Muscle layer of duodenum (tissue), 2 donors: ENCODE measurements at regions not wholly inside any gene's neighbourhood (a gene's known extent, or its start where the extent isn't known, plus 50 kb on each side); places are given as distances from the start of the nearest gene placed in this dataset.

Source experiments
- H3K27ac ChIP-seq: one replicate; pipeline ENCODE4 v1.7.0; 2013; ENCODE audit warnings: mild to moderate bottlenecking, low read length
- H3K27me3 ChIP-seq: one replicate; pipeline ENCODE4 v1.7.0; 2013; ENCODE audit warnings: low read depth, mild to moderate bottlenecking, control low read depth, low read length
- H3K36me3 ChIP-seq, 2 donors: one replicate each; pipeline ENCODE4 v1.7.0; 2013; ENCODE audit warnings: low read length in 2 of 2, control low read depth in 1 of 2, mild to moderate bottlenecking in 1 of 2; ENCODE audit not compliant: insufficient read depth in 2 of 2, control insufficient read depth in 1 of 2
- H3K4me1 ChIP-seq, 2 donors: one replicate each; pipeline ENCODE4 v1.7.0; 2013; ENCODE audit warnings: low read length in 2 of 2, mild to moderate bottlenecking in 2 of 2, control low read depth in 1 of 2, moderate library complexity in 1 of 2; ENCODE audit not compliant: insufficient read depth in 2 of 2, control insufficient read depth in 1 of 2
- H3K4me3 ChIP-seq, 2 donors: one replicate each; pipeline ENCODE4 v1.7.0; 2013; ENCODE audit warnings: low read length in 2 of 2, low read depth in 1 of 2, mild to moderate bottlenecking in 1 of 2
- H3K9me3 ChIP-seq, 2 donors: one replicate each; pipeline ENCODE4 v1.7.0; 2013; ENCODE audit warnings: low read length in 2 of 2, control low read depth in 1 of 2, mild to moderate bottlenecking in 1 of 2; ENCODE audit not compliant: control insufficient read depth in 1 of 2
- donor health status: healthy.

DNA sequence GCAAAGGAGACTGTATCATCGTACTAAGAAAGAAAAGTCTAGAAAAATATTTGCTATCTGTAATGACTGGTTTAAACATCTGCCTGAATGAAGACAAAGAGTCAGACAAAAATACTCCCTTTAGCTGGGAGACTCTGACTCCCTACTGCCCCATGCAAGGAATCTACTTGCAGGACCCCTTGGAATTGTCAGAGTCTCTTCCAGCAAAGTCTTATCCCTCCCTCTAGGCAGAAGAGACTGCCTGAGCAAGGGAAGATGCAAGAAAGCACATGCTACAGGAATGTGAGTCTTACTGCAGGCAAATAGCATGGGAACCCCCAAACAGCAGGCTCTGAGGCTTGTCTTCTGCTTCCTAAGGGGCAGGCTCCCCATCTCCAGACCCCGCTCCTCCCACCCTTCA is 154.0 kb downstream of the KCNA5 start:
- no peaks in the 10 kb centered on the region for H3K9me3 ChIP-seq
- H3K4me1 ChIP-seq, result no peaks in the 10 kb centered on the region
- H3K27ac ChIP-seq, result no peak overlapping the region
- no peaks in the 10 kb centered on the region for H3K27me3 ChIP-seq
- no peaks in the 10 kb centered on the region for H3K36me3 ChIP-seq
- no peak overlapping the region for H3K4me3 ChIP-seq

DNA sequence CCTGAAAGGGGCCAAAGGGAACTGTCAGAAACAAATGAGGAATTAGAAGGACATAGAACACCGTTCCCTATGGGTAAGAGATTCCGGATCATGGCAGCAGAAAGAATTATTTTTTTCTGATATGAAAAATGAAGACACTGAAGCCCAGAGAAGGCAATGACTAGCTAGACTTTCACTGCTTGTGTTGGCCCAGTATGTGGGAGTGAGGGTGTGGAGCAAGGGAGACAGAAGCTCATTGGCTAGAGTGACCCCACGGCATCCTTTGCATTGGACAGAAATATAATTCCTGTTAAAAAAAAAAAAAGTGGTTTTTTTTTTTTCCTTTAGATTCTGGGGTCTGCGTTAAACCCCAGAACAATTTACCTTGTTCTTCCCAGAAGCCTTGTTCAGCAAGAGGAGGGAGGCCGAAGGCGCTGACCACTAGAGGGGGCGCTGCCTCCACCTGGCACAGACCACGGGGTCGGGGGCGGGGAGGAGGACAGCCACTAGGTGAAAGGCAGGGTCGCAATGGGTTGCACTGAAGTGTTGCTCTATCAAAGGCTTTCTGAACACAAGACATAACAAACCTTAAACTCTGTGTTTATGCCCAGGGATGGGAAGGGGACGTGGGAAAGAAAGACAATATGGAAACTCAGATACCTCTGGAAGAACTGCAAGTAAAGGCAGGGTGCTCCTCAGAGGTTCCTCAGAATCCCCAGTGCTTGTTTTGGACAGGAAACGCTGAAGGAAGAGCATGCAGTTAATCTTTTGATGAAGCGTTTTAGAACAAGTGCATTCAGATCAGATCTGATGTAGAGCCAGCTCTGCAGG is 156.8 kb downstream of the KCNA5 start:
- H3K9me3 ChIP-seq, result no peaks in the 10 kb centered on the region
- no peaks in the 10 kb centered on the region for H3K27me3 ChIP-seq
- no peak overlapping the region for H3K27ac ChIP-seq
- no peaks in the 10 kb centered on the region for H3K36me3 ChIP-seq
- H3K4me1 ChIP-seq, result no peaks in the 10 kb centered on the region
- no peak overlapping the region for H3K4me3 ChIP-seq

DNA sequence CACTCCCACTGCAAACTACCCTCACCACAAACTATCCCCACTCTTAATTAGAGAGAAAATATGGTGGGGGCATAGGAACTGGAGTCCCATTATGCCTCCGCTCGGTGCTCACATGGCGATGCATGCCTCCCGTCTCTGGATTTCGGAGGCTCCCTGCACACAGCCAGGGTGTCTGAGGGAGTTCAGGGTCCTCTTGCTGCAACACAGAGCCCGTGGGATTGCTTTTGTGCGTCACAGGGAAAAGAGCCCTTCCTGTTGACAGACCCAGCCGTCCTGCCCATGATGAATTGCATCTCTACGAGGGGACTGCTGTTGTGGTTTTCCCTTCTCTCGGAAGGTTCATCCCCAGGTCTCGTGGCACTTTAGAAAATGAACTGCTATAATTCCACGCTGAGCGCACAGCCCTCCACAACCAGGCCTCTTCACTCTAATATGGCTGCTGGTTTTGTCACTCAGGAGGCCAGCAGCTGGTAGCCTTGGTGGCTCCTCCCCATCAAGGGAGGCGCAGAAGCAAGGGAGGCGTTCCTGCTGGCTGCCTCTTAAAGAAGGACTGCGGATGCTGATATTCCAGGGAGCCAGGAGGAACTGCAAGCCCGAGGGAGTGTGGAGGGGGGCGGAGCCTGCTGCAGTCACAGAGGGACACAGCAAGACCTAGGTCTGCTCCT is 158.0 kb downstream of the KCNA5 start:
- Histone ChIP-seq H3K27ac (no peak overlapping the region), H3K27me3 (no peaks in the 10 kb centered on the region), H3K4me3 (no peak overlapping the region), H3K9me3 (no peaks in the 10 kb centered on the region), H3K36me3 (no peaks in the 10 kb centered on the region), H3K4me1 (no peaks in the 10 kb centered on the region)

DNA sequence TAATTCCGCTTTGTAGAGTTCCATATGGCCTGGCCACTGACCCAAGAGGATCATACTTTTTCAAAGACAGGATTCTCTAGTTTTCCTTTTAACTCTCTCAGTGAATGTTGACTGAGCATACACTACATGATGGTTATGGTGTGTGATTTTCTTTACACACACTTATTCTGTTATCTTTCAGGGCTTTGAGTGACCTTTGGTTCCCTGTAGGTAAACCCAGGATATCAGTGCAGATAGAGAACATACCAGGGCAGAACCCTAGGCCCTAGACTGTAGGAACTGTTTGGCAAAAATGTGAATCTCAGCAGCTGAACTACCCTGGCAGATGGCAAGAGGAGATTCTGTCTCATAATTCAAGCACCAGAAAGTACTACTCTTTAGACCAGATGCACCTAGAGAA is 159.6 kb downstream of the KCNA5 start:
- H3K36me3 ChIP-seq, result no peaks in the 10 kb centered on the region
- H3K9me3 ChIP-seq, result no peaks in the 10 kb centered on the region
- H3K27ac ChIP-seq, result no peak overlapping the region
- H3K4me3 ChIP-seq, result no peak overlapping the region
- H3K27me3 ChIP-seq, result no peaks in the 10 kb centered on the region
- no peaks in the 10 kb centered on the region for H3K4me1 ChIP-seq

DNA sequence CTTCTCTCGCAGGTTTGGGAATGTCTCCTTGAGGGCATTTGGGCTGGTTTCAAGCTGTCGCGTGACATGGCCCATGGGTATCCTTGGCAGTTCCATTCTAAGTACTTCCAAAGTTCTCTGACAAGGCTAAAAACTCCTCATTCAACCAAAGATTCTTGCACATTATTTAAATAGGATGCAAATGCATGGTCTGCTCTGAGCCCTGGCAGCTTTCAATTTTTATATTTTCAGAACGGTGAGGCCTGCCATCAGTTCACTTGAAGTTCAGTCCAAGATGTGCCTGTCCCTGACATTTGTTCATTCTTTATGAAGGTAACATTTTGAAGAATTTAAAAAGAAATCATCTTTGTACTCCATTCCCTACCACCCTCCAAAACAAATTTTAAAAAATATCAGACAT is 160.0 kb downstream of the KCNA5 start:
- Histone ChIP-seq H3K27me3 (no peaks in the 10 kb centered on the region), H3K27ac (no peak overlapping the region), H3K4me1 (no peaks in the 10 kb centered on the region), H3K9me3 (no peaks in the 10 kb centered on the region), H3K36me3 (no peaks in the 10 kb centered on the region), H3K4me3 (no peak overlapping the region)

DNA sequence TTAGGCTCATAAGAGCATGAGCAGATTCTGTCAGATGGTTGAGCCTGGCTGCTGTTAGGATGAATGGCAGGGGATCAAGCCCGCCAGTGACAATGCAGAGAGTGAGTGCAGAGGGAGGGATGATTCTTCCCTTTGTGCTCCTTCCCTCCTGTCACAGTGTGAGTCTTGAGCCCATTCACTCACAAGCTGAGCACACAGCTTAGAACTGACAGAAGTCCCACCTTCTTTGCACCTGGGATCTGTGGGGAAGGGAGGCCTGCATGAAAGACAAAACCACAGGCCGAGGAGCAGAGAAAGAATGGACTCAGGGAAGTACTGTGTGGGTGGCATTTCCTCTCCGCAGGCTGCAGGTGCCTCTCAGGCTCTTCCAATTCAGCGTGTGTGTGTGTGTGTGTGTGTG is 160.6 kb downstream of the KCNA5 start:
- Histone ChIP-seq H3K9me3 (no peaks in the 10 kb centered on the region), H3K27ac (no peak overlapping the region), H3K36me3 (no peaks in the 10 kb centered on the region), H3K4me1 (no peaks in the 10 kb centered on the region), H3K27me3 (no peaks in the 10 kb centered on the region), H3K4me3 (no peak overlapping the region)

DNA sequence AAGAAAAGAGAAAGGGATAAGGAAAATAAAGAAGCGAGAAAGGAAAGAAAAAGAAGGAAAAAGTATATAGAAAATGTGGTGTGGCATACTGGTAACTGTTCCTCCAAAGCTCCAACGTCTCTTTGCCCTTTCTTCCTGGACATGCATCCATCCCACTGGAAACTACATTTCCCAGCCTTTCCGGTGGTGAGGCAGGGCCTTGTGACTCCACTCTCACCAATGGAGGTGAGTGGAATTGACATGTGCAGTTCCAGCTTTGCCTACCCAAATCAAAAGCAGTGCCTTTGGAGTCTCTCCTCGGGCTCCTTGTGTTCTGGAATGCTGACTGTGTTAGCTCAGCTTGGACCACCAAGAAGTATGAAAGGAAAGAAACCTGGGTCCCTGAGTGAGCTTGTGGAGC is 161.2 kb downstream of the KCNA5 start:
- no peaks in the 10 kb centered on the region for H3K36me3 ChIP-seq
- H3K27ac ChIP-seq, result no peak overlapping the region
- H3K4me3 ChIP-seq, result no peak overlapping the region
- no peaks in the 10 kb centered on the region for H3K27me3 ChIP-seq
- no peaks in the 10 kb centered on the region for H3K4me1 ChIP-seq
- H3K9me3 ChIP-seq, result no peaks in the 10 kb centered on the region

DNA sequence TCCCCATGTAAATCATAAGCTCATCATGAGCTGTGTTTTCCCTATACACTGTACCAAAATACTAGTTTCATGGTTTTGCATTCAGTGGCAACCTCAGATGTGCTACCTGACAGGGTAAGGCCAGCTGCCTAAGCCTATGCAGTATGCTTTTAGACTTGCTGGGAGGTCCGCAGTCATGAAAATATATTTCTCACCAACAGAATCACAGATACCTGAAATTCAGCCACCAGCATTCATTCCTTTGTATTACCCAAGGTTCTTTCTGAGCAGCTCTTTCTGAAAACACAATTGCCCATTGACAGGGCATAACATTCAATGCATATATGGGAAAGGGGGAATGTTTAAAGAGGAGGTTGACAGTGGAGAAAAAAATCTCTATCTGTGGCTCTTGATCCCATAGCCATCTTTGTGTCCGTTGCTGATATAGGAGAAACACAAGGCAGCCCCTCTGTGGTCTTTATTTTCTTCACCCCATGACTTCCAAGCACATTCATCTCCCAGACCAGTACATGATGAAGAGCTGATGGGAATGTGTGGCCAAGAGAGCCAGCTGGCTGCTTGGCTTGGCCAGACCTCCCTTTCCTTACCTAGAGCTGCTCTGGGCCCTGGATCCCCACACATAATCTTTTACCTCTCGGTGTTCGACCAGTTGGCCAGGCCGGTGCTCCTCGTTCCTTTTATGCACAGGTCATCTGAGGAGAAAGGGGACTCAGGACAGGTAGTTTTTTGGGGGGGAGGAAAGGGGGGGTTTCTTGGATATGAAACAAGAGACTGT is 162.9 kb downstream of the KCNA5 start:
- Histone ChIP-seq H3K4me3 (no peak overlapping the region), H3K4me1 (no peaks in the 10 kb centered on the region), H3K9me3 (no peaks in the 10 kb centered on the region), H3K27me3 (no peaks in the 10 kb centered on the region), H3K36me3 (no peaks in the 10 kb centered on the region), H3K27ac (no peak overlapping the region)

DNA sequence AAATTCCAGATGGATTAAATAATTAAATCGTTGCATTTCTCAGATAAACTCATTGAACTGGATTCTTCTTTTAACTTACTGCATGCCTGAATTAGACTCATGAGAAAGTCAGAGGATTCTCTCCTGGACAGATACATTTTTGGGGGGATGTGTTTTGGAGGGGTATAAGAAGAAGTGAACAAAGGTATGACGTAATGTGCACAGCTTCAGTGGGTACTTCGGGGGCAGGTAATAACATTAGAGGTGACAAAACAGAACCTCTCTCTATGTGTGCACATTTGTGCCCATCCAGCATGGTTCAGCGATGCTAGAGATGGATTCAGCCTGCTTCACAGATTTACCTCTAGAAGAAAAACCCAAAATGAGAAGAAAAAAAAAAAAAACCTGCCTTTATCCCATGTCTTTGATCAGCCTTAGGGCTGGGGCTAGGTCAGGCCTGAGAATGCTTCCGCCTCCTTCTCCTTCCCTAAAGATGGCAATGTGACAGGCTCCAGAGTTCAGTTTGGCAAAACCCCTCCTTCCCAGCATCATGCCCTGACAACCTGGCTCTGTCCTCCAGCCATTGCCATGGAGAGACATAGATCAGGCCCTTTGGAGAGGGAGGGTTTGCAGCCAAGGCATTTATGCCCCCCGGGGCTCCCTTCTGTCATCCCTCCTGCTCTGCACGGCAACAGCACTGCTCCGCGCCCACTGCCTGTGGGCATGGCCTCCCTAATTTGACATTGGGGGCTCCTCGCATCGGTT is 166.7 kb downstream of the KCNA5 start:
- H3K27ac ChIP-seq, result no peak overlapping the region
- no peaks in the 10 kb centered on the region for H3K9me3 ChIP-seq
- H3K27me3 ChIP-seq, result no peaks in the 10 kb centered on the region
- no peak overlapping the region for H3K4me3 ChIP-seq
- no peaks in the 10 kb centered on the region for H3K36me3 ChIP-seq
- no peaks in the 10 kb centered on the region for H3K4me1 ChIP-seq

DNA sequence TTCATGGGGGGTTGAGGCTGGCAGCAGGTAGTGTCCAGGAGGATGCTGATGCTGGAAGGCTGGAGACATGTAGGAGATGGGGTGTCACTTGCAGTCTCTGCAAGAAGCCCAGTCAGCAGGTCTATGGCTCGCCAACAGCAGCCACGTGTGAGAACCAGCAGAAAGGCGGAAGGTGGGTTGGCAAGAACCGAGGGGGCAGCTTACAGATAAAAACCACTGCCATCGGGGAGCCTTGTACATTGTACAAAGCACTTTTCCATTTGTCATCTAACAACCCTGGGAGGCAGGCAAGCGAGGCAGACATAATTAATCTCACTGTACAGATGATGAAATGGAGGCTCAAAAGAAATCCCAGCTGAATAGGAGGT is 167.2 kb downstream of the KCNA5 start:
- no peak overlapping the region for H3K27ac ChIP-seq
- H3K27me3 ChIP-seq, result no peaks in the 10 kb centered on the region
- H3K4me1 ChIP-seq, result no peaks in the 10 kb centered on the region
- no peaks in the 10 kb centered on the region for H3K36me3 ChIP-seq
- H3K9me3 ChIP-seq, result no peaks in the 10 kb centered on the region
- no peak overlapping the region for H3K4me3 ChIP-seq

DNA sequence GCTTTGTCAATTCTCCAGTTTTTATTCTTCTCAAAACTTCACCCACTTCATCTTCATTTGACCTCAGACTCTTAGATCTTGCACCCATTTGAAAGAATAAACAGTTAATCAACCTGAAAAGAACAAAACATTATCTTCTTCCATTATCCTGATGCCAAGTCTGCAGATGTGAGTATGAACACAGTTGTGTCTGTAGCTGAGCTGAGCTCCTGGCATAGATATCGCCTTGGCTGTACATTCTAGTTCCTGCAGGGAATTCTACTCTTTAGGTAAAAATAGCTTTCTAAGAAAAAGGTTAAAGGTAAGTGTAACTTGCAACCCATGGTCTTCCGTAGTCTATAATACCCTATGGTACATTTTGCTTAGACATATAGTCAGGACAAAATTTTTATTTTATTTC is 169.7 kb downstream of the KCNA5 start:
- Histone ChIP-seq H3K27me3 (no peaks in the 10 kb centered on the region), H3K27ac (no peak overlapping the region), H3K9me3 (no peaks in the 10 kb centered on the region), H3K4me1 (no peaks in the 10 kb centered on the region), H3K4me3 (no peak overlapping the region), H3K36me3 (no peaks in the 10 kb centered on the region)
